HAP-1 (cell line): ENCODE measurements at regions not wholly inside any gene's neighbourhood (a gene's known extent, or its start where the extent isn't known, plus 50 kb on each side); places are given as distances from the start of the nearest gene placed in this dataset.

ENCODE experiments used
- DNase-seq, 2 experiments: peaks; one replicate each; pipeline ENCODE4 v3.0.0-alpha.2; 2016 to 2020; ENCODE audit warnings: low spot score in 2 of 2
- H3K27me3 ChIP-seq: fragments of 250-450 bp; sonication (Bioruptor Pico); 2 replicates; pipeline ENCODE4 v1.5.1; 2020; ENCODE audit warnings: low read depth, mild to moderate bottlenecking, moderate library complexity
- H3K36me3 ChIP-seq: fragments of 250-450 bp; sonication (Bioruptor Pico); replicated peaks from 2 replicates; pipeline ENCODE4 v1.5.1; 2020; ENCODE audit warnings: mild to moderate bottlenecking
- H3K4me1 ChIP-seq: fragments of 250-450 bp; sonication (Bioruptor Pico); 2 replicates; pipeline ENCODE4 v1.5.1; 2020; ENCODE audit warnings: mild to moderate bottlenecking
- H3K4me3 ChIP-seq: fragments of 250-450 bp; sonication (Bioruptor Pico); 2 replicates; pipeline ENCODE4 v1.5.1; 2020; ENCODE audit warnings: mild to moderate bottlenecking, moderate library complexity
- H3K9me3 ChIP-seq: fragments of 250-450 bp; sonication (Bioruptor Pico); 2 replicates; pipeline ENCODE4 v1.5.1; 2020; ENCODE audit warnings: mild to moderate bottlenecking, moderate library complexity
- in situ Hi-C: fragments of 300-500 bp; cut with MboI; formaldehyde crosslinking; loops from 3 replicates; pipeline ENCODE4 v1.14.3; 2020; ENCODE audit warnings: low sequenced_read_pairs, inconsistent platforms, mixed read lengths

DNA sequence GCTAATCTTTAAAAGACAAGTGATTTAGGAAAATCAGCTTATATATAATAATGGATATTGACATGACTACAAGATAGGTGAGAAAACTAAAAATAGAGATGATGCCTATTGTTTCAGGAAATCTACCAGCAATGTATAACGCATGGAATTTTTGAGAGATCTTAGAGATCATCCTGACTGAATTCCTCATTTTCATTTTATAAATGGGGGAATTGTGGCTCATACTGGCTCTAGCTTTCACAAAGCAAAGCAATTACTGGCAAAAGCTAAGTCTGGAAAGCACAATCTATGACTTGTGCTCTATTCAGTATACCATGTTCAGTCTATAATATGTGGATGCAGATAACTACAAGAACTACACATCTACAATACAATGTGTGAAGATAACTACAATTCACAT, 51.9 kb upstream of the FANCL start:
- Histone ChIP-seq H3K9me3 (no peaks in the 10 kb centered on the region), H3K4me1 (no peaks in the 10 kb centered on the region), H3K36me3 (no peaks in the 10 kb centered on the region), H3K4me3 (no peak overlapping the region), H3K27me3 (no peaks in the 10 kb centered on the region)
- in situ Hi-C loops, result no loop called here
- no peak for DNase-seq

DNA sequence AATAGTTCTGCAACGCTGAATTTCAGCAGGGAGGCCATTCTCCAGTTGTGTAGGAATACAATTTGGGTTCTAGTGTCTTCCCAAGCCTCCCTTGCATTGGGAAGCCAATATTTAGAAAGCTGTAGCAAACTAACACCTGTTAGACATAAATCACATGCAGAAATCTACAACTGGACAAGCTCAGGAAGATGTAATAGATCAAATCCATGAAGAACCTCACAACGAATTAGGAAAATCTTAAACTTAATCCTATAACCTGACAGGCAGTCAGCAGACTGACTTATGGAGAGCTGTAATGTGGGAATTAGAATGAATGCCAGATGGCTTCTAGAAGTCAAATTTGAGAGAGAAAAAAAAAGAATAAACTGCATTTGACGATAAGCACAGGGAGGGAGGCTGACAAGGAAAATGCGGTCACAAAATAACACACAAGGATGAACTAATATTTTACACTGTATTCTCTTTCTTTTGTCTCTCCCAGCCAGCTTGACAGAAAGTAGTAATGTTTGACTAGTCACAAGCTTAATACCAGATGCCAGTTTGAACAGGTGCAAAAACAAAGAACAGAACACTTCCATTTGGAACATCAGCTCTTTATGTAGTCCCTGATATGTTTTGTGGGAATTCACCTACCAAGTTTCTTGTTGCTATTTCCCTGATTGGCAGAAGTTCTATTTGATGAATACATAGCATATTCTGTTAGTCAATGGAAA, 50.8 kb upstream of the FANCL start:
- H3K4me3 ChIP-seq, result no peak overlapping the region
- in situ Hi-C loops, result no loop called here
- no peaks in the 10 kb centered on the region for H3K27me3 ChIP-seq
- H3K36me3 ChIP-seq, result no peaks in the 10 kb centered on the region
- DNase-seq, result no peak
- no peaks in the 10 kb centered on the region for H3K4me1 ChIP-seq
- H3K9me3 ChIP-seq, result no peaks in the 10 kb centered on the region
